ENCODE measurements at regions not wholly inside any gene's neighbourhood (a gene's known extent, or its start where the extent isn't known, plus 50 kb on each side); places are given as distances from the start of the nearest gene placed in this dataset.

GRCh38 chr6:134502614-134503549, 185.0 kb upstream of the SGK1 start:
- TF ChIP-seq CTCF (conservative IDR thresholded peaks at IDR 0.05 in 1 of 2, IDR thresholded peaks at IDR 0.05 in 1 of 2; ENCODE audit: low read depth in 1 of 2, low read length in 2 of 2) (no peak), EZH2 (IDR thresholded peaks at IDR 0.05; ENCODE audit: low read length, missing control alignments) (no peak)
